ENCODE measurements at regions not wholly inside any gene's neighbourhood (a gene's known extent, or its start where the extent isn't known, plus 50 kb on each side); places are given as distances from the start of the nearest gene placed in this dataset.
"Not testable (repeated sequence)": the region's sequence is repeated elsewhere in the genome, so short reads cannot be mapped to it uniquely, and the experiment has no call there.

- Histone ChIP-seq H4K20me1 (ENCODE audit: insufficient read depth) (no peaks in the 10 kb centered on the region), H3K4me1 (ENCODE audit: control insufficient read depth in 1 of 2, insufficient read depth in 2 of 2, low read depth in 1 of 2, low read length in 1 of 2) (no peaks in the 10 kb centered on the region), H3K4me2 (no peak overlapping the region), H3K9me2 (no peaks in the 10 kb centered on the region), H3F3A (replicated peaks; ENCODE audit: insufficient read depth) (no peaks in the 10 kb centered on the region), H3K79me2 (ENCODE audit: insufficient read depth) (no peaks in the 10 kb centered on the region), H3K36me3 (replicated peaks in 1 of 2; ENCODE audit: control insufficient read depth in 1 of 2, insufficient read depth in 2 of 2, low read length in 1 of 2) (no peaks in the 10 kb centered on the region), H3K4me3 (ENCODE audit: low read depth in 2 of 2, low read length in 1 of 2) (no peak overlapping the region), H3K27ac (ENCODE audit: low read depth in 2 of 2, low read length in 1 of 2) (no peak overlapping the region), H2AFZ (ENCODE audit: low read depth) (no peak overlapping the region), H3K9me3 (no peaks in the 10 kb centered on the region), H3K27me3 (ENCODE audit: insufficient read depth) (no peaks in the 10 kb centered on the region), H3K9ac (no peak overlapping the region)
- TF ChIP-seq GATA2 (CRISPR knock-in tag; IDR thresholded peaks at IDR 0.05) (no peak), TEAD4 (IDR thresholded peaks at IDR 0.05; ENCODE audit: borderline replicate concordance, insufficient read depth) (no peak), ELF1 (IDR thresholded peaks at IDR 0.05) (no peak), EZH2phosphoT487 (IDR thresholded peaks at IDR 0.05; ENCODE audit: borderline replicate concordance, low read depth) (no peak), MXI1 (IDR thresholded peaks at IDR 0.05; ENCODE audit: low read depth, low read length) (no peak), USF1 (IDR thresholded peaks at IDR 0.05; ENCODE audit: borderline replicate concordance, low read depth) (no peak), POLR2AphosphoS5 (IDR thresholded peaks at IDR 0.05; ENCODE audit: low read depth, low read length) (no peak), FOXJ3 (CRISPR knock-in tag; IDR thresholded peaks at IDR 0.05) (no peak), NRF1 (IDR thresholded peaks at IDR 0.05; ENCODE audit: low read depth, low read length) (no peak), CTCF (IDR thresholded peaks at IDR 0.05) (no peak)
- no peak for DNase-seq
- CTCF ChIA-PET = no interaction called here
- WGBS (ENCODE audit: low lambda C conversion rate) = 96% methylated on average over 1 of the region's 1 CpG
- POLR2A ChIA-PET = no interaction called here
Measured at GRCh38 chr10:59037506-59037905, 138.9 kb upstream of the PHYHIPL start.

- H3K9me3 ChIP-seq; H3K36me3 ChIP-seq (replicated peaks in 1 of 2; ENCODE audit: control insufficient read depth in 1 of 2, insufficient read depth in 2 of 2, low read length in 1 of 2); H3K4me2 ChIP-seq; H3K27ac ChIP-seq (ENCODE audit: low read depth in 2 of 2, low read length in 1 of 2); H3K4me1 ChIP-seq (ENCODE audit: control insufficient read depth in 1 of 2, insufficient read depth in 2 of 2, low read depth in 1 of 2, low read length in 1 of 2); H3F3A ChIP-seq (replicated peaks; ENCODE audit: insufficient read depth); H3K4me3 ChIP-seq (ENCODE audit: low read depth in 2 of 2, low read length in 1 of 2); H3K9me2 ChIP-seq; H4K20me1 ChIP-seq (ENCODE audit: insufficient read depth); H3K27me3 ChIP-seq (ENCODE audit: insufficient read depth); H2AFZ ChIP-seq (ENCODE audit: low read depth); H3K79me2 ChIP-seq (ENCODE audit: insufficient read depth); H3K9ac ChIP-seq; DNase-seq; POLR2A ChIA-PET: not testable (repeated sequence)
- CTCF ChIA-PET = interaction anchor here (1.4 kb wide), 1 partner anchor 13 kb away, joined by 3 read pairs; no protein-coding TSS in a partner anchor
- 20% methylated on average over 2 of the region's 8 CpGs for WGBS (ENCODE audit: low lambda C conversion rate)
Measured at GRCh38 chr10:59043358-59043757, 133.1 kb upstream of the PHYHIPL start.

- 67% methylated on average over 4 of the region's 4 CpGs for WGBS (ENCODE audit: low lambda C conversion rate)
- Histone ChIP-seq H3K79me2 (ENCODE audit: insufficient read depth) (no peaks in the 10 kb centered on the region), H3K4me1 (ENCODE audit: control insufficient read depth in 1 of 2, insufficient read depth in 2 of 2, low read depth in 1 of 2, low read length in 1 of 2) (no peaks in the 10 kb centered on the region), H3K27me3 (ENCODE audit: insufficient read depth) (no peaks in the 10 kb centered on the region), H3K9me2 (no peaks in the 10 kb centered on the region), H3K9ac (no peak overlapping the region), H4K20me1 (ENCODE audit: insufficient read depth) (no peaks in the 10 kb centered on the region), H3K4me3 (ENCODE audit: low read depth in 2 of 2, low read length in 1 of 2) (no peak overlapping the region), H3F3A (replicated peaks; ENCODE audit: insufficient read depth) (no peaks in the 10 kb centered on the region), H3K4me2 (no peak overlapping the region), H3K9me3 (no peaks in the 10 kb centered on the region; the same call in 1 of the 2 replicates), H3K36me3 (replicated peaks in 1 of 2; ENCODE audit: control insufficient read depth in 1 of 2, insufficient read depth in 2 of 2, low read length in 1 of 2) (no peaks in the 10 kb centered on the region), H2AFZ (ENCODE audit: low read depth) (no peak overlapping the region), H3K27ac (ENCODE audit: low read depth in 2 of 2, low read length in 1 of 2) (no peak overlapping the region)
- DNase-seq = no peak
- POLR2A ChIA-PET = interaction anchor here (0.6 kb wide), 1 partner anchor 14 kb away, joined by 3 read pairs; no protein-coding TSS in a partner anchor
- TF ChIP-seq FOXM1 (IDR thresholded peaks at IDR 0.05; ENCODE audit: low read depth) (no peak), SIN3A (IDR thresholded peaks at IDR 0.05; ENCODE audit: borderline replicate concordance, low read depth, low read length) (no peak), GATA2 (CRISPR knock-in tag; IDR thresholded peaks at IDR 0.05) (no peak), ELF1 (IDR thresholded peaks at IDR 0.05) (no peak), IRF3 (IDR thresholded peaks at IDR 0.05; ENCODE audit: low read depth, low read length) (no peak)
- CTCF ChIA-PET = no interaction called here
Measured at GRCh38 chr10:59047180-59047579, 129.3 kb upstream of the PHYHIPL start.
